WTC11 (cell line): ENCODE measurements at regions not wholly inside any gene's neighbourhood (a gene's known extent, or its start where the extent isn't known, plus 50 kb on each side); places are given as distances from the start of the nearest gene placed in this dataset.

Source experiments
- ATAC-seq: fragments of 200-7000 bp; cut with Tn5 transposase; 2 replicates; pipeline ENCODE4 v1.10.0; 2021; ENCODE audit warnings: mild to moderate bottlenecking, moderate library complexity
- CTCF ChIA-PET: fragments of 300-600 bp; sonication (Branson Sonifier 250); formaldehyde crosslinking; loops from one replicate; lab custom pipeline; 2021; ENCODE audit warnings: antibody characterized with exemption; lab: Charles Lee
- POLR2A ChIA-PET: fragments of 350-600 bp; sonication (Branson Sonifier 250); formaldehyde crosslinking; loops from one replicate; lab custom pipeline; 2021; ENCODE audit warnings: antibody characterized with exemption; lab: Charles Lee
- DNase-seq: peaks from one replicate; pipeline ENCODE4 v3.0.0; 2021; ENCODE audit warnings: low spot score
- H3K27ac Mint-ChIP-seq: 2 replicates; pipeline ENCODE4 v1.8.0; 2021; ENCODE audit warnings: mixed read lengths
- H3K27me3 Mint-ChIP-seq: 2 replicates; pipeline ENCODE4 v1.8.0; 2021; ENCODE audit warnings: low read depth, mild to moderate bottlenecking, moderate library complexity, mixed read lengths
- H3K36me3 Mint-ChIP-seq: 2 replicates; pipeline ENCODE4 v1.8.0; 2021; ENCODE audit warnings: mixed read lengths
- H3K4me1 Mint-ChIP-seq: 2 replicates; pipeline ENCODE4 v1.8.0; 2022; ENCODE audit warnings: mixed read lengths
- H3K4me3 Mint-ChIP-seq: 2 replicates; pipeline ENCODE4 v1.8.0; 2021; ENCODE audit warnings: mild to moderate bottlenecking, moderate library complexity, mixed read lengths
- H3K9me3 Mint-ChIP-seq: 2 replicates; pipeline ENCODE4 v1.8.0; 2021; ENCODE audit warnings: mixed read lengths
- CREB1 ChIP-seq: sonication (generic); formaldehyde crosslinking; IDR thresholded peaks from 2 replicates; pipeline ENCODE4 v1.8.0; 2023; ENCODE audit warnings: mild to moderate bottlenecking, missing genetic modification reagents
- FOXK1 ChIP-seq: sonication (generic); formaldehyde crosslinking; IDR thresholded peaks from 2 replicates; pipeline ENCODE4 v1.8.0; 2022; ENCODE audit warnings: mild to moderate bottlenecking, moderate library complexity, missing genetic modification reagents
- GABPB1 ChIP-seq: sonication (generic); formaldehyde crosslinking; IDR thresholded peaks from 2 replicates; pipeline ENCODE4 v1.8.1; 2023; ENCODE audit warnings: mild to moderate bottlenecking, missing genetic modification reagents
- MXD4 ChIP-seq: fragments of 250-450 bp; sonication (Bioruptor Pico); IDR thresholded peaks from 2 replicates; pipeline ENCODE4 v1.8.0; 2021; ENCODE audit warnings: mild to moderate bottlenecking, moderate library complexity, borderline replicate concordance
- OVOL2 ChIP-seq: fragments of 250-450 bp; sonication (Bioruptor Pico); IDR thresholded peaks from 2 replicates; pipeline ENCODE4 v1.9.0; 2021; ENCODE audit warnings: mild to moderate bottlenecking, borderline replicate concordance
- TCF7 ChIP-seq: sonication (generic); formaldehyde crosslinking; IDR thresholded peaks from 2 replicates; pipeline ENCODE4 v1.8.0; 2022; ENCODE audit warnings: mild to moderate bottlenecking, low read depth, missing genetic modification reagents, moderate library complexity
- TEAD1 ChIP-seq: sonication (generic); formaldehyde crosslinking; IDR thresholded peaks from 2 replicates; pipeline ENCODE4 v1.8.0; 2022; ENCODE audit warnings: mild to moderate bottlenecking, missing genetic modification reagents
- TEAD4 ChIP-seq: sonication (generic); formaldehyde crosslinking; IDR thresholded peaks from 2 replicates; pipeline ENCODE4 v1.8.0; 2022; ENCODE audit warnings: mild to moderate bottlenecking, missing genetic modification reagents
- ZBTB21 ChIP-seq: sonication (generic); formaldehyde crosslinking; IDR thresholded peaks from 2 replicates; pipeline ENCODE4 v1.8.1; 2023; ENCODE audit warnings: mild to moderate bottlenecking, missing genetic modification reagents, borderline replicate concordance
- ZNF121 ChIP-seq: sonication (generic); formaldehyde crosslinking; IDR thresholded peaks from 2 replicates; pipeline ENCODE4 v1.8.0; 2023; ENCODE audit warnings: missing genetic modification reagents
- ZNF219 ChIP-seq: sonication (generic); formaldehyde crosslinking; IDR thresholded peaks from 2 replicates; pipeline ENCODE4 v1.8.0; 2023; ENCODE audit warnings: missing genetic modification reagents, mild to moderate bottlenecking, borderline replicate concordance
- ZNF232 ChIP-seq: sonication (generic); formaldehyde crosslinking; IDR thresholded peaks from 2 replicates; pipeline ENCODE4 v1.8.0; 2022; ENCODE audit warnings: mild to moderate bottlenecking, missing genetic modification reagents
- ZNF396 ChIP-seq: fragments of 250-450 bp; sonication (Bioruptor Pico); IDR thresholded peaks from 2 replicates; pipeline ENCODE4 v1.8.0; 2021; ENCODE audit warnings: mild to moderate bottlenecking, moderate library complexity, borderline replicate concordance
- ZNF423 ChIP-seq: fragments of 250-450 bp; sonication (Bioruptor Pico); IDR thresholded peaks from 2 replicates; pipeline ENCODE4 v2.1.2; 2022; ENCODE audit warnings: mild to moderate bottlenecking, moderate library complexity
- TF ChIP-seq, protein P1 (sequence below): sonication (generic); formaldehyde crosslinking; IDR thresholded peaks from 2 replicates; pipeline ENCODE4 v1.8.1; 2023; ENCODE audit warnings: mild to moderate bottlenecking, moderate library complexity, missing genetic modification reagents
- TF ChIP-seq, protein P2 (sequence below): fragments of 250-450 bp; sonication (Bioruptor Pico); conservative IDR thresholded peaks from 2 replicates; pipeline ENCODE4 v1.9.0; 2021; ENCODE audit warnings: mild to moderate bottlenecking
- TF ChIP-seq, protein P3 (sequence below): sonication (generic); formaldehyde crosslinking; IDR thresholded peaks from 2 replicates; pipeline ENCODE4 v1.8.0; 2023; ENCODE audit warnings: mild to moderate bottlenecking, missing genetic modification reagents
- TF ChIP-seq, protein P4 (sequence below): sonication (generic); formaldehyde crosslinking; IDR thresholded peaks from 2 replicates; pipeline ENCODE4 v1.8.0; 2023; ENCODE audit warnings: missing genetic modification reagents
- TF ChIP-seq, protein P5 (sequence below): sonication (generic); formaldehyde crosslinking; IDR thresholded peaks from 2 replicates; pipeline ENCODE4 v1.8.0; 2022; ENCODE audit warnings: mild to moderate bottlenecking, missing genetic modification reagents
- TF ChIP-seq, protein P6 (sequence below): fragments of 250-450 bp; sonication (Bioruptor Pico); IDR thresholded peaks from 2 replicates; pipeline ENCODE4 v1.9.0; 2021; ENCODE audit warnings: mild to moderate bottlenecking
- TF ChIP-seq, protein P7 (sequence below): sonication (generic); formaldehyde crosslinking; conservative IDR thresholded peaks from 2 replicates; pipeline ENCODE4 v1.8.1; 2022; ENCODE audit warnings: mild to moderate bottlenecking, missing genetic modification reagents

DNA sequence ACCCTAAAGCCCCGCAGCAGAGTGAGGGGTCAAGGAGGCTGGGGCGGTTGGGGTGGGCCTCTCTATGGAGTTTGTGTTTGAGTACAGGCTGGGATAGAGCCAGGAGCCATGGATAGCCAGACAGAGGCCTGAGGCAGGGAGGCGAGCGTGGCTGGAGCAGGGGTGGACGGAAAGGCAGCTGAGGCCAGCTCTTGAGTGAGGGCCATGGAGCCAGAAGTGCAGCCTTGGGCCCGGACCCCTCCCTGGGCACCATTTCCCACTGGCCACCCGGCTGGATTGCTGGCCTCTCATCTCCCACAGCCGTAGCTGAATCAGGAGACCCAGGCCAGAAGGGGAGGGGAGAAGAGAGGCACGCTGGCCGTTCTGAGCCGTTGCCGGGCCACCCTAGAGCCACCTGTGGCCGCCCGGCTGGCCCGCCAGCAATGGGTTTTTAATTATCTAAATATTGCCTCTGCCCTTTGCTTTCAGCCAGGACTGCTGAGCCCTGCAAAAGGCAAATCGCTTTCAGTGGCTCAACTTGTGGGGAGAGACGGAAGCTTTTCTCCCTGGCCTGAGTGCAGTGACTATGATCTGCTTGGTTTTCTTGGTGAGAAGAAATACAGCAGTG lies 75.2 kb upstream of the GSE1 start (continued):
- TF ChIP-seq, protein P1, sequence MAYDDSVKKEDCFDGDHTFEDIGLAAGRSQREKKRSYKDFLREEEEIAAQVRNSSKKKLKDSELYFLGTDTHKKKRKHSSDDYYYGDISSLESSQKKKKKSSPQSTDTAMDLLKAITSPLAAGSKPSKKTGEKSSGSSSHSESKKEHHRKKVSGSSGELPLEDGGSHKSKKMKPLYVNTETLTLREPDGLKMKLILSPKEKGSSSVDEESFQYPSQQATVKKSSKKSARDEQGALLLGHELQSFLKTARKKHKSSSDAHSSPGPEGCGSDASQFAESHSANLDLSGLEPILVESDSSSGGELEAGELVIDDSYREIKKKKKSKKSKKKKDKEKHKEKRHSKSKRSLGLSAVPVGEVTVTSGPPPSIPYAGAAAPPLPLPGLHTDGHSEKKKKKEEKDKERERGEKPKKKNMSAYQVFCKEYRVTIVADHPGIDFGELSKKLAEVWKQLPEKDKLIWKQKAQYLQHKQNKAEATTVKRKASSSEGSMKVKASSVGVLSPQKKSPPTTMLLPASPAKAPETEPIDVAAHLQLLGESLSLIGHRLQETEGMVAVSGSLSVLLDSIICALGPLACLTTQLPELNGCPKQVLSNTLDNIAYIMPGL (CRISPR knock-in tag), result no peak
- TF ChIP-seq TEAD1, result no peak
- no peak for TF ChIP-seq ZNF219 (CRISPR knock-in tag)
- TF ChIP-seq, protein P2, sequence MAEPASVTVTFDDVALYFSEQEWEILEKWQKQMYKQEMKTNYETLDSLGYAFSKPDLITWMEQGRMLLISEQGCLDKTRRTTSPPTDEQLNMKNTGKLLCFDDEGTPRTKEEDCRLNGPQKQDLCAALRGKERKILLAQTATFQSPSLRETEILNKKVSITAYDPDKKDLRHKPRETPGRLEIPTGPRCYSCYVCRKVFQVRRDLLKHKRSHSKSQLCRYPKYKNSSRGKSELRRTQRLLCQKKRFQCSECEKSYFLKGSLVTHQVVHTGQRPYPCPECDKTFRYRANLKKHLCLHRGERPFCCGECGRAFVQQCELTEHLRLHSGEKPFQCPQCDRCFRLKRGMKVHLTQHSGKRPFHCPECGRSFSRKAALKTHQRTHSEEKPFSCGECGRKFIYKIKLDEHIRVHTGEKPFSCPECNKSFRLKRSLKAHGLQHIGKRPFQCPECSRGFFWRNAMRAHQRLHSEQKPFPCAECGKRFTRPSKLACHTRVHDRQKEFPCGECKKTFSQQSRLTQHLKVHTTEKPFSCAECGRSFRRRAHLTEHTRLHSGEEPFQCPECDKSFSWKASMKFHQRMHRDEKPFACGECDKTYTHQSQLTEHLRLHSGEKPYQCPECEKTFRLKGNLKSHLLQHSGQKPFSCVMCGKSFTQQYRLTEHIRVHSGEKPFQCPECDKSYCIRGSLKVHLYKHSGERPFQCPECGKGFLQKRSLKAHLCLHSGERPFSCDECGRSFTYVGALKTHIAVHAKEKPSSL (CRISPR knock-in tag), result no peak
- no peak for TF ChIP-seq CREB1 (CRISPR knock-in tag)
- no peak for TF ChIP-seq ZNF232 (CRISPR knock-in tag)
- no peak for TF ChIP-seq ZBTB21 (CRISPR knock-in tag)
- TF ChIP-seq FOXK1 (CRISPR knock-in tag), result no peak
- TF ChIP-seq, protein P3, sequence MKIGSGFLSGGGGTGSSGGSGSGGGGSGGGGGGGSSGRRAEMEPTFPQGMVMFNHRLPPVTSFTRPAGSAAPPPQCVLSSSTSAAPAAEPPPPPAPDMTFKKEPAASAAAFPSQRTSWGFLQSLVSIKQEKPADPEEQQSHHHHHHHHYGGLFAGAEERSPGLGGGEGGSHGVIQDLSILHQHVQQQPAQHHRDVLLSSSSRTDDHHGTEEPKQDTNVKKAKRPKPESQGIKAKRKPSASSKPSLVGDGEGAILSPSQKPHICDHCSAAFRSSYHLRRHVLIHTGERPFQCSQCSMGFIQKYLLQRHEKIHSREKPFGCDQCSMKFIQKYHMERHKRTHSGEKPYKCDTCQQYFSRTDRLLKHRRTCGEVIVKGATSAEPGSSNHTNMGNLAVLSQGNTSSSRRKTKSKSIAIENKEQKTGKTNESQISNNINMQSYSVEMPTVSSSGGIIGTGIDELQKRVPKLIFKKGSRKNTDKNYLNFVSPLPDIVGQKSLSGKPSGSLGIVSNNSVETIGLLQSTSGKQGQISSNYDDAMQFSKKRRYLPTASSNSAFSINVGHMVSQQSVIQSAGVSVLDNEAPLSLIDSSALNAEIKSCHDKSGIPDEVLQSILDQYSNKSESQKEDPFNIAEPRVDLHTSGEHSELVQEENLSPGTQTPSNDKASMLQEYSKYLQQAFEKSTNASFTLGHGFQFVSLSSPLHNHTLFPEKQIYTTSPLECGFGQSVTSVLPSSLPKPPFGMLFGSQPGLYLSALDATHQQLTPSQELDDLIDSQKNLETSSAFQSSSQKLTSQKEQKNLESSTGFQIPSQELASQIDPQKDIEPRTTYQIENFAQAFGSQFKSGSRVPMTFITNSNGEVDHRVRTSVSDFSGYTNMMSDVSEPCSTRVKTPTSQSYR (CRISPR knock-in tag), result no peak
- TF ChIP-seq OVOL2, result no peak
- no peak for TF ChIP-seq ZNF121 (CRISPR knock-in tag)
- TF ChIP-seq TEAD4 (CRISPR knock-in tag), result no peak
- TF ChIP-seq ZNF423 (CRISPR knock-in tag), result no peak

DNA sequence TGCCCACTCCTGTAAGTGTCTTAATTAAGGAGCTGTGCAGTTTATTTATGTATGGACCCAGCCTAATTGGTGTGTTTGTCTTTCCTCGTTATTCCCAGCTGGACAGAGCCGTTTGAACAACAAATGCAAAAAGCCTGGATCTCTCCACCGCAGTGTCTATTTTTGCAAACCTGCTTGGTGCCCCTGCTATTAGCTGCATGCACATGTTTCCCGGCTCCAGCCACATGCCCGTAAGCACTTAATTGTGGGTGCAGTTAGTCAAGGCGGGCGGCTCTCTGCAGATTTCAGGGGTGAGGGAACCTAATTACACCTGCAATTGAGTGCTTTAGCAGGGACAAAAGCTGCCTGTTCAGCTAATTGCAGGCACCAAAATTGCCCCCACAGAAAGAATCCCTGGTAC lies 74.0 kb upstream of the GSE1 start:
- Mint-ChIP-seq H3K36me3 (peaks cover 11% of the 10 kb centered on the region), H3K9me3 (peaks cover 10% of the 10 kb centered on the region), H3K4me3 (no peak overlapping the region), H3K27me3 (peaks cover 5% of the 10 kb centered on the region; the same call in 1 of the 2 replicates), H3K27ac (no peak overlapping the region), H3K4me1 (peaks cover 25% of the 10 kb centered on the region)
- ATAC-seq (no peak), DNase-seq (no peak)
- POLR2A ChIA-PET, result no interaction called here
- TF ChIP-seq GABPB1 (CRISPR knock-in tag) (no peak), ZNF423 (CRISPR knock-in tag) (no peak), MXD4 (CRISPR knock-in tag) (no peak), TCF7 (CRISPR knock-in tag) (no peak), ZBTB21 (CRISPR knock-in tag) (no peak), ZNF219 (CRISPR knock-in tag) (no peak), ZNF396 (CRISPR knock-in tag) (no peak)
- TF ChIP-seq, protein P4, sequence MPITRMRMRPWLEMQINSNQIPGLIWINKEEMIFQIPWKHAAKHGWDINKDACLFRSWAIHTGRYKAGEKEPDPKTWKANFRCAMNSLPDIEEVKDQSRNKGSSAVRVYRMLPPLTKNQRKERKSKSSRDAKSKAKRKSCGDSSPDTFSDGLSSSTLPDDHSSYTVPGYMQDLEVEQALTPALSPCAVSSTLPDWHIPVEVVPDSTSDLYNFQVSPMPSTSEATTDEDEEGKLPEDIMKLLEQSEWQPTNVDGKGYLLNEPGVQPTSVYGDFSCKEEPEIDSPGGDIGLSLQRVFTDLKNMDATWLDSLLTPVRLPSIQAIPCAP, result no peak
- TF ChIP-seq, protein P5, sequence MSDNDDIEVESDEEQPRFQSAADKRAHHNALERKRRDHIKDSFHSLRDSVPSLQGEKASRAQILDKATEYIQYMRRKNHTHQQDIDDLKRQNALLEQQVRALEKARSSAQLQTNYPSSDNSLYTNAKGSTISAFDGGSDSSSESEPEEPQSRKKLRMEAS (CRISPR knock-in tag), result no peak
- TF ChIP-seq, protein P6, sequence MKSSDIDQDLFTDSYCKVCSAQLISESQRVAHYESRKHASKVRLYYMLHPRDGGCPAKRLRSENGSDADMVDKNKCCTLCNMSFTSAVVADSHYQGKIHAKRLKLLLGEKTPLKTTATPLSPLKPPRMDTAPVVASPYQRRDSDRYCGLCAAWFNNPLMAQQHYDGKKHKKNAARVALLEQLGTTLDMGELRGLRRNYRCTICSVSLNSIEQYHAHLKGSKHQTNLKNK (CRISPR knock-in tag), result no peak
- TF ChIP-seq, protein P7, sequence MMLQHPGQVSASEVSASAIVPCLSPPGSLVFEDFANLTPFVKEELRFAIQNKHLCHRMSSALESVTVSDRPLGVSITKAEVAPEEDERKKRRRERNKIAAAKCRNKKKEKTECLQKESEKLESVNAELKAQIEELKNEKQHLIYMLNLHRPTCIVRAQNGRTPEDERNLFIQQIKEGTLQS (CRISPR knock-in tag), result no peak
- CTCF ChIA-PET, result interaction anchor here (0.7 to 2.0 kb wide), 7 partner anchors 10 to 145 kb away, joined by 3 to 9 read pairs (median 4); no protein-coding TSS in a partner anchor
